Pancreas (tissue), 10 donors: ENCODE measurements at regions not wholly inside any gene's neighbourhood (a gene's known extent, or its start where the extent isn't known, plus 50 kb on each side); places are given as distances from the start of the nearest gene placed in this dataset.

Experiments
- ATAC-seq, 4 donors: fragments of 200-7000 bp; cut with Tn5 transposase; one replicate each; pipeline versions ENCODE4 v1.8.0 to v1.9.1; 2020; ENCODE audit warnings: mild to moderate bottlenecking in 4 of 4, moderate library complexity in 4 of 4
- DNase-seq, 6 donors: peaks; one replicate each; pipeline ENCODE4 v3.0.0-alpha.2; 2020
- FAIRE-seq: peaks from 2 replicates; lab custom pipeline; 2012; peaks lifted over from hg19 to GRCh38; lab: Jason Lieb, UNC
- H3K27ac ChIP-seq, 4 donors: fragments of 200-600 bp; sonication (generic); 1 replicate in 3 of 4; 2 replicates in 1 of 4; pipeline versions ENCODE4 v1.5.0 to v1.8.0; 2020
- H3K27me3 ChIP-seq, 4 donors: fragments of 200-600 bp; one replicate each; pipeline ENCODE4 v1.8.0; 2021
- H3K36me3 ChIP-seq, 3 donors: fragments of 200-600 bp; sonication (generic) in 1 of 3; one replicate each; pipeline versions ENCODE4 v1.5.0 to v1.8.0; 2020 to 2021
- H3K4me1 ChIP-seq, 3 donors: fragments of 200-600 bp; one replicate each; pipeline ENCODE4 v1.8.0; 2021
- H3K4me3 ChIP-seq, 4 donors: fragments of 200-600 bp; sonication (generic) in 2 of 4; one replicate each; pipeline versions ENCODE4 v1.5.0 to v1.8.0; 2020 to 2021
- H3K9me3 ChIP-seq, 4 donors: fragments of 200-600 bp; one replicate each; pipeline ENCODE4 v1.8.0; 2021
- CTCF ChIP-seq, 4 donors: fragments of 200-600 bp; sonication (generic) in 3 of 4; IDR thresholded peaks; one replicate each; pipeline versions ENCODE4 v1.5.0 to v1.8.0; 2021; ENCODE audit warnings: antibody characterized with exemption in 4 of 4
- WGBS, 2 donors: extraction: QIAGEN DNeasy Blood & Tissue Kit; methylation state at CpG; one replicate each; pipeline ENCODE4 v1.1.7; 2013; 5-methylcytosine and 5-hydroxymethylcytosine counted together
- intact Hi-C, 3 donors: fragments of 100-400 bp; cut with DNase I; formaldehyde crosslinking; loops; one replicate each; pipeline versions ENCODE4 v1.11.1 to v1.14.2; 2022
- donor health status: healthy with polysubstance abuse.
- donor health status: DM: no; HTN: no; CAD: no; lungs with moderate emphysema.
- donor health status: DM: no; HTN: no; CAD: no.
- donor health status: control.
- donor health status: control.
- donor health status: Bipolar disorder and iron deficiency.
- donor health status: DM: yes; HTN: yes; CAD: no.
- donor health status: DM: no; HTN: no; CAD: no.
- donor health status: DM: no; HTN: no; CAD: no.
- donor health status: DM: yes; HTN: yes; CAD: no.

- no peak for DNase-seq
- no peak for ATAC-seq
- Histone ChIP-seq H3K9me3 (no peaks in the 10 kb centered on the region), H3K27me3 (no peaks in the 10 kb centered on the region), H3K36me3 (no peaks in the 10 kb centered on the region), H3K4me1 (no peaks in the 10 kb centered on the region), H3K4me3 (no peak overlapping the region), H3K27ac (no peak overlapping the region)
- no peak for FAIRE-seq
- 92 to 93% methylated on average over 1 of the region's 1 CpG for WGBS, 2 donors
- no peak for TF ChIP-seq CTCF (IDR thresholded peaks at IDR 0.05)
- intact Hi-C loops, result no loop called here
Measured at GRCh38 chr2:67341012-67341318, 56.2 kb upstream of the ETAA1 start.

GRCh38 chr2:67341336-67341735 lies 55.8 kb upstream of the ETAA1 start:
- intact Hi-C loops, result no loop called here
- ATAC-seq, result no peak
- Histone ChIP-seq H3K4me1 (no peaks in the 10 kb centered on the region), H3K36me3 (no peaks in the 10 kb centered on the region), H3K4me3 (no peak overlapping the region), H3K27me3 (no peaks in the 10 kb centered on the region), H3K9me3 (no peaks in the 10 kb centered on the region), H3K27ac (no peak overlapping the region)
- DNase-seq, result no peak
- WGBS, 2 donors, result 78 to 81% methylated on average over 2 of the region's 2 CpGs
- no peak for FAIRE-seq
- TF ChIP-seq CTCF (IDR thresholded peaks at IDR 0.05), result no peak

GRCh38 chr2:67342394-67342793 lies 54.7 kb upstream of the ETAA1 start:
- no peaks in the 10 kb centered on the region for H3K9me3 ChIP-seq
- intact Hi-C loops, result no loop called here
- no peak for FAIRE-seq
- no peak for ATAC-seq
- H3K36me3 ChIP-seq, result no peaks in the 10 kb centered on the region
- WGBS, 2 donors, result 82 to 88% methylated on average over 3 of the region's 3 CpGs
- no peak for TF ChIP-seq CTCF (IDR thresholded peaks at IDR 0.05)
- no peaks in the 10 kb centered on the region for H3K27me3 ChIP-seq
- no peak overlapping the region for H3K4me3 ChIP-seq
- H3K27ac ChIP-seq, result no peak overlapping the region
- DNase-seq, result no peak
- H3K4me1 ChIP-seq, result no peaks in the 10 kb centered on the region

GRCh38 chr2:67346718-67347407 lies 50.3 kb upstream of the ETAA1 start:
- Histone ChIP-seq H3K4me1 (no peaks in the 10 kb centered on the region), H3K27ac (no peak overlapping the region), H3K36me3 (no peaks in the 10 kb centered on the region), H3K9me3 (no peaks in the 10 kb centered on the region), H3K27me3 (no peaks in the 10 kb centered on the region), H3K4me3 (no peak overlapping the region)
- intact Hi-C loops, result no loop called here
- WGBS, 2 donors, result 69 to 77% methylated on average over 4 of the region's 4 CpGs
- FAIRE-seq (no peak), ATAC-seq (no peak), DNase-seq (no peak)
- no peak for TF ChIP-seq CTCF (IDR thresholded peaks at IDR 0.05)
